Nephron (organoid): ENCODE measurements at regions not wholly inside any gene's neighbourhood (a gene's known extent, or its start where the extent isn't known, plus 50 kb on each side); places are given as distances from the start of the nearest gene placed in this dataset.
A peak's percentile ranks its signal among the peaks of the same experiment; 100 is the strongest.

Source experiments
- H3K27ac Mint-ChIP-seq, 3 experiments: 2 replicates each; pipeline ENCODE4 v1.8.0; 2020; ENCODE audit warnings: mixed read lengths in 3 of 3, mild to moderate bottlenecking in 2 of 3, moderate library complexity in 1 of 3
- H3K27me3 Mint-ChIP-seq: 2 replicates; pipeline ENCODE4 v1.8.0; 2021; ENCODE audit warnings: low read depth, mild to moderate bottlenecking, moderate library complexity, mixed read lengths
- H3K36me3 Mint-ChIP-seq: 2 replicates; pipeline ENCODE4 v1.8.0; 2020; ENCODE audit warnings: low read depth, mixed read lengths
- H3K4me1 Mint-ChIP-seq: 2 replicates; pipeline ENCODE4 v1.8.0; 2020; ENCODE audit warnings: mixed read lengths
- H3K4me3 Mint-ChIP-seq, 3 experiments: 2 replicates each; pipeline ENCODE4 v1.8.0; 2020; ENCODE audit warnings: mild to moderate bottlenecking in 3 of 3, mixed read lengths in 3 of 3, moderate library complexity in 2 of 3
- H3K9me3 Mint-ChIP-seq: 2 replicates; pipeline ENCODE4 v1.8.0; 2020; ENCODE audit warnings: mixed read lengths
- CTCF ChIP-seq, 3 experiments: fragments of 200-600 bp; sonication (generic); IDR thresholded peaks; one replicate each; pipeline ENCODE4 v1.5.0; 2021; ENCODE audit warnings: antibody characterized with exemption in 3 of 3; ENCODE audit not compliant: unreplicated experiment in 3 of 3

DNA sequence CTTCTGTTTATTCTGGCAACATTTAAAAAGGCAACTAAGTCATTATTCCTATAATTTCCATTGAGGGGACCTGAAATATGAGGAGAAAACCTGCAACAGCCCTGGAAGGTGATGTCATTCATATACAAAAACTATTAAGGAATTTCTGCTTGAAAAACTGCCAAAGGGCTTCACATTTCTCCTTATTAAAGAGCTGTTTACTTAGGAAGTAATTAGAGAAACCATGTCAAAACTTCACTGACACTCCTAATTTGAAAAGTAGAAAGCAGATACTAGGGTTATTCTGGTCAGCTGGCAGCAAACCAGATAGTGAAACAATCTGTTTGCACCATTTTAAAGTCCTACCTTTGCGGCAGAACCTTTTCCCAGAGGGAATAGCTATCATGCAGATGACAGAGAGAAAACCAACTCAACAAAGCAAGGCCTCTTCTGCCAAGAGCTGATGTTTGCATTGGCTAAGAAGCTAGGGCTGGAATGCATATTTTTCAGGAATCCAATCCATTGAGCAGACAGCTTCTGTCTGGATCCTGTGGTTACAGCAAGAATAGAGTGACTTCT lies 592.2 kb upstream of the SYT4 start:
- H3K4me1 Mint-ChIP-seq, result peaks cover 31% of the 10 kb centered on the region
- H3K36me3 Mint-ChIP-seq, result no peaks in the 10 kb centered on the region
- H3K9me3 Mint-ChIP-seq, result peaks cover 7% of the 10 kb centered on the region
- peak overlapping the region; percentile 75 to 93 (median 92) for H3K27ac Mint-ChIP-seq
- H3K4me3 Mint-ChIP-seq, result peak overlapping the region in 1 of 3 experiments; percentile 17
- no peak for TF ChIP-seq CTCF (IDR thresholded peaks at IDR 0.05; ENCODE audit: unreplicated experiment in 3 of 3)
- no peaks in the 10 kb centered on the region for H3K27me3 Mint-ChIP-seq

DNA sequence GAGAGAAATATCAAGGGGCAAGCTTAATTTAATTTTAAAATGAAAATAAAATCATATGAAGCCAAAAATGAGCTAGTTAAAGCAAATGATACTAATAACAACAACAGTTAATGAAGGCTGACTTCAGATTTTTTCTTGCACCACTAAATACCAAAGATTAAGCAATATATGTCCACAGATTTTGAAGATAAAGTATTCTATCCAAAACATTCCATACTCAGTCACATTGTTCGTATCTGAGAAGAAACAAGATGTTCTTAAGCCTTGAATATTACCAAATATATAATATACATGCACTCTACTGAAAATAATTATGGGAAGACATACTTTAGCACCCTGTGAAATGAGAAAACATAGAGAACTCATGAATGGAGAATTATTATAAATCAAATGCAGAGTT lies 593.3 kb upstream of the SYT4 start:
- peak overlapping the region in 1 of 3 experiments; percentile 93 for H3K27ac Mint-ChIP-seq
- no peak overlapping the region for H3K4me3 Mint-ChIP-seq
- H3K9me3 Mint-ChIP-seq, result peaks cover 7% of the 10 kb centered on the region
- no peaks in the 10 kb centered on the region for H3K27me3 Mint-ChIP-seq
- TF ChIP-seq CTCF (IDR thresholded peaks at IDR 0.05; ENCODE audit: unreplicated experiment in 3 of 3), result no peak
- no peaks in the 10 kb centered on the region for H3K36me3 Mint-ChIP-seq
- peaks cover 38% of the 10 kb centered on the region for H3K4me1 Mint-ChIP-seq

GRCh38 chr18:43875511-43875910 lies 598.2 kb upstream of the SYT4 start:
- Mint-ChIP-seq H3K36me3 (no peaks in the 10 kb centered on the region), H3K4me1 (peaks cover 36% of the 10 kb centered on the region), H3K4me3 (no peak overlapping the region), H3K27ac (peak overlapping the region; percentile 44 to 85 (median 83)), H3K27me3 (peaks cover 6% of the 10 kb centered on the region), H3K9me3 (peaks cover 3% of the 10 kb centered on the region)
- TF ChIP-seq CTCF (IDR thresholded peaks at IDR 0.05; ENCODE audit: unreplicated experiment in 3 of 3), result no peak

GRCh38 chr18:43876286-43876685 lies 599.0 kb upstream of the SYT4 start:
- Mint-ChIP-seq H3K36me3 (no peaks in the 10 kb centered on the region), H3K9me3 (no peaks in the 10 kb centered on the region), H3K4me1 (peaks cover 36% of the 10 kb centered on the region), H3K27ac (peak overlapping the region; percentile 83 to 86 (median 85)), H3K4me3 (no peak overlapping the region), H3K27me3 (peaks cover 6% of the 10 kb centered on the region)
- no peak for TF ChIP-seq CTCF (IDR thresholded peaks at IDR 0.05; ENCODE audit: unreplicated experiment in 3 of 3)

GRCh38 chr18:43876748-43877147 lies 599.5 kb upstream of the SYT4 start:
- no peak for TF ChIP-seq CTCF (IDR thresholded peaks at IDR 0.05; ENCODE audit: unreplicated experiment in 3 of 3)
- peaks cover 6% of the 10 kb centered on the region for H3K27me3 Mint-ChIP-seq
- no peaks in the 10 kb centered on the region for H3K36me3 Mint-ChIP-seq
- peak overlapping the region; percentile 83 to 86 (median 85) for H3K27ac Mint-ChIP-seq
- H3K4me3 Mint-ChIP-seq, result no peak overlapping the region
- peaks cover 36% of the 10 kb centered on the region for H3K4me1 Mint-ChIP-seq
- H3K9me3 Mint-ChIP-seq, result no peaks in the 10 kb centered on the region

DNA sequence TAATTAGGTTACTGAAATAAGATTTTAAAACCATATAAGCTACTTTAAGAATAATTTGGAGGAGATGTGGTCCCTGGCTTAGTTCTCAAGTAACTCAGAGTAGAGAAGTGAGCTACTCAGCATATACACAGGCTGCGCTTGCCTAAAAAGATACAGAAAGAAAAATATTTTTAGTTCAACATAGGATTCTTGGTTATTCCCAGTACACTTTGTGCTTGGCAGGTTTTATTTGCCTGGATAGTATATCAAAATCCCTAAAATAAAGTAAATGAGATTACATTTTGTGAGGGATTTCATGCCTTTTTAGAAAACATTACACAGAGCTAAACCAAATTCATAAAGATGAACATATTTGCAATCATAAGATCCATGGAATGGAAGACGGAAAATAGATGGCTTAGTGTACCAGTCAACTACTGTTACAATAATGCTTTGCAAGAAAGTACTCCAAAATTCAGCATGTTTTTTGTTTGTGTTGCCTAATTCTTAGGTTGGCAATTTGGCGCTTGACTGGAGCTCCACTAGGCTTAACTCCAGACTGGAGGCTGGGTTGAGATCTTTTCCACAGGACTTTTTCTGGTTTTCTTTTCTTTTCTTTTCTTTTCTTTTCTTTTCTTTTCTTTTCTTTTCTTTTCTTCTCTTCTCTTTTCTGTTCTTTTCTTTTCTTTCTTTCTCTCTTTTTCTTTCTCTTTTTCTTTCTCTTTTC lies 600.5 kb upstream of the SYT4 start:
- H3K36me3 Mint-ChIP-seq, result no peaks in the 10 kb centered on the region
- peak overlapping the region; percentile 83 to 86 (median 85) for H3K27ac Mint-ChIP-seq
- peaks cover 6% of the 10 kb centered on the region for H3K27me3 Mint-ChIP-seq
- peaks cover 41% of the 10 kb centered on the region for H3K4me1 Mint-ChIP-seq
- H3K4me3 Mint-ChIP-seq, result no peak overlapping the region
- no peaks in the 10 kb centered on the region for H3K9me3 Mint-ChIP-seq
- TF ChIP-seq CTCF (IDR thresholded peaks at IDR 0.05; ENCODE audit: unreplicated experiment in 3 of 3), result no peak
